D721Med (cell line): ENCODE measurements at regions not wholly inside any gene's neighbourhood (a gene's known extent, or its start where the extent isn't known, plus 50 kb on each side); places are given as distances from the start of the nearest gene placed in this dataset.

Experiments
- DNase-seq: peaks from one replicate; pipeline ENCODE4 v3.0.0; 2011; ENCODE audit warnings: low spot score; ENCODE audit not compliant: insufficient read length
- FAIRE-seq: peaks from 2 replicates; lab custom pipeline; 2011; peaks lifted over from hg19 to GRCh38; lab: Jason Lieb, UNC
- CTCF ChIP-seq: IDR thresholded peaks from 2 replicates; pipeline ENCODE4 v1.5.1; 2012; ENCODE audit warnings: mild to moderate bottlenecking, control low read depth; ENCODE audit not compliant: insufficient read depth; ENCODE audit errors: missing control alignments

GRCh38 chr6:22437665-22438064 lies 131.7 kb upstream of the HDGFL1 start:
- no peak for FAIRE-seq
- DNase-seq, result no peak
- TF ChIP-seq CTCF, result no peak

GRCh38 chr6:22442826-22443225 lies 126.5 kb upstream of the HDGFL1 start:
- no peak for TF ChIP-seq CTCF
- DNase-seq (no peak), FAIRE-seq (no peak)

- peak; percentile 44 for FAIRE-seq
Measured at GRCh38 chr6:22444330-22444729, 125.0 kb upstream of the HDGFL1 start.

GRCh38 chr6:22445946-22446345 lies 123.4 kb upstream of the HDGFL1 start:
- DNase-seq (no peak), FAIRE-seq (no peak)
- no peak for TF ChIP-seq CTCF

More at GRCh38 chr6:22444330-22444729, 125.0 kb upstream of the HDGFL1 start:
- no peak for DNase-seq
- no peak for TF ChIP-seq CTCF

- FAIRE-seq, result peak; percentile 21
- TF ChIP-seq CTCF, result no peak
Measured at GRCh38 chr6:22447249-22448196, 121.8 kb upstream of the HDGFL1 start.

GRCh38 chr6:22448291-22448711 lies 121.1 kb upstream of the HDGFL1 start:
- no peak for TF ChIP-seq CTCF
- FAIRE-seq (no peak), DNase-seq (no peak)

More at GRCh38 chr6:22447249-22448196, 121.8 kb upstream of the HDGFL1 start:
- DNase-seq, result no peak

GRCh38 chr6:22451962-22452361 lies 117.4 kb upstream of the HDGFL1 start:
- no peak for FAIRE-seq
- no peak for DNase-seq
- no peak for TF ChIP-seq CTCF
